AG10803 (cell line): ENCODE measurements at regions not wholly inside any gene's neighbourhood (a gene's known extent, or its start where the extent isn't known, plus 50 kb on each side); places are given as distances from the start of the nearest gene placed in this dataset.

Experiments
- DNase-seq: peaks from one replicate; pipeline ENCODE4 v3.0.0; 2010; ENCODE audit warnings: low read depth
- H3K4me3 ChIP-seq: 2 replicates; pipeline ENCODE4 v1.5.1; 2011; ENCODE audit warnings: mild to moderate bottlenecking, low read length, control low read depth
- CTCF ChIP-seq: conservative IDR thresholded peaks from 2 replicates; pipeline ENCODE4 v1.5.1; 2011; ENCODE audit warnings: mild to moderate bottlenecking, low read length, control low read depth, inconsistent platforms

GRCh38 chr4:59570860-59571476, 1629.2 kb upstream of the ADGRL3 start:
- DNase-seq, result no peak
- TF ChIP-seq CTCF, result no peak
- H3K4me3 ChIP-seq, result no peak overlapping the region

- no peak for TF ChIP-seq CTCF
- H3K4me3 ChIP-seq, result no peak overlapping the region
- DNase-seq, result no peak
Measured at GRCh38 chr4:59571805-59572430, 1628.2 kb upstream of the ADGRL3 start.

- H3K4me3 ChIP-seq, result no peak overlapping the region
- no peak for DNase-seq
- TF ChIP-seq CTCF, result no peak
Measured at GRCh38 chr4:59583845-59584568, 1616.1 kb upstream of the ADGRL3 start.

- DNase-seq, result no peak
- no peak for TF ChIP-seq CTCF
- no peak overlapping the region for H3K4me3 ChIP-seq
Measured at GRCh38 chr4:59597536-59598329, 1602.4 kb upstream of the ADGRL3 start.

GRCh38 chr4:59598330-59598618, 1601.9 kb upstream of the ADGRL3 start:
- TF ChIP-seq CTCF, result no peak
- no peak overlapping the region for H3K4me3 ChIP-seq
- DNase-seq, result no peak

GRCh38 chr4:59608466-59608865, 1591.7 kb upstream of the ADGRL3 start:
- no peak for TF ChIP-seq CTCF
- H3K4me3 ChIP-seq, result no peak overlapping the region
- DNase-seq, result peak; percentile 5
